H1 (cell line): ENCODE measurements at regions not wholly inside any gene's neighbourhood (a gene's known extent, or its start where the extent isn't known, plus 50 kb on each side); places are given as distances from the start of the nearest gene placed in this dataset.

Source experiments
- CTCF ChIA-PET: fragments of 300-600 bp; sonication (Branson Sonifier 250); formaldehyde crosslinking; loops from one replicate; lab custom pipeline; 2021; ENCODE audit not compliant: partially characterized antibody; lab: Charles Lee
- POLR2A ChIA-PET: fragments of 300-600 bp; sonication (Branson Sonifier 250); formaldehyde crosslinking; loops from one replicate; lab custom pipeline; 2021; ENCODE audit warnings: inconsistent platforms; ENCODE audit not compliant: partially characterized antibody; lab: Charles Lee
- DNase-seq, 2 experiments: peaks; one replicate each; pipeline versions ENCODE4 v3.0.0 to v3.0.0-alpha.2; 2010 to 2022; ENCODE audit warnings: low spot score in 2 of 2, low read depth in 1 of 2, mixed read lengths in 1 of 2
- FAIRE-seq: peaks from 2 replicates; lab custom pipeline; 2011; peaks lifted over from hg19 to GRCh38; lab: Jason Lieb, UNC
- H2AFZ ChIP-seq: 2 replicates; pipeline ENCODE4 v1.8.1; 2012; ENCODE audit warnings: low read length, inconsistent platforms
- H2AK5ac ChIP-seq: 2 replicates; pipeline ENCODE4 v1.6.1; 2013; ENCODE audit warnings: low read depth, low read length
- H2BK120ac ChIP-seq: replicated peaks from 2 replicates; pipeline ENCODE3; 2013; ENCODE audit warnings: low read depth, low read length, inconsistent platforms
- H2BK12ac ChIP-seq: 2 replicates; pipeline ENCODE4 v1.6.1; 2013; ENCODE audit warnings: low read depth, low read length
- H2BK15ac ChIP-seq: 2 replicates; pipeline ENCODE4 v1.6.1; 2013; ENCODE audit warnings: low read length
- H2BK20ac ChIP-seq: 2 replicates; pipeline ENCODE4 v1.6.1; 2013; ENCODE audit warnings: low read length
- H2BK5ac ChIP-seq: 2 replicates; pipeline ENCODE4 v1.6.1; 2013; ENCODE audit warnings: low read depth, low read length
- H3K14ac ChIP-seq: 2 replicates; pipeline ENCODE4 v1.6.1; 2013; ENCODE audit warnings: inconsistent platforms; ENCODE audit not compliant: insufficient read length
- H3K18ac ChIP-seq: 2 replicates; pipeline ENCODE4 v1.6.1; 2013; ENCODE audit warnings: low read length; ENCODE audit errors: extremely low read depth
- H3K23ac ChIP-seq: 2 replicates; pipeline ENCODE4 v1.6.1; 2013; ENCODE audit warnings: inconsistent platforms; ENCODE audit not compliant: insufficient read length
- H3K23me2 ChIP-seq: 2 replicates; pipeline ENCODE4 v1.6.1; 2013; ENCODE audit warnings: low read depth, low read length
- H3K27ac ChIP-seq: 2 replicates; pipeline ENCODE4 v1.6.1; 2011; ENCODE audit warnings: low read depth, low read length, inconsistent platforms
- H3K27me3 ChIP-seq, 4 experiments: replicated peaks in 1 of 4; 1 replicate in 1 of 4; 2 replicates in 3 of 4; pipeline versions ENCODE4 v1.6.1 to v1.8.1; 2011 to 2013; ENCODE audit warnings: low read length in 3 of 4, mild to moderate bottlenecking in 3 of 4, inconsistent platforms in 2 of 4, mixed read lengths in 2 of 4, moderate library complexity in 1 of 4; ENCODE audit not compliant: control insufficient read depth in 3 of 4, insufficient read depth in 3 of 4; ENCODE audit errors: extremely low read depth in 1 of 4
- H3K36me3 ChIP-seq, 4 experiments: 2 replicates each; pipeline versions ENCODE4 v1.6.1 to v1.8.1; 2011 to 2013; ENCODE audit warnings: mild to moderate bottlenecking in 4 of 4, low read length in 3 of 4, moderate library complexity in 2 of 4, control low read depth in 1 of 4, inconsistent platforms in 1 of 4; ENCODE audit not compliant: insufficient read depth in 4 of 4, control insufficient read depth in 2 of 4
- H3K4ac ChIP-seq: replicated peaks from 2 replicates; pipeline ENCODE3; 2013; ENCODE audit warnings: low read length, low read depth, mixed read lengths, inconsistent platforms; ENCODE audit not compliant: insufficient read length
- H3K4me1 ChIP-seq, 4 experiments: replicated peaks in 1 of 4; 1 replicate in 1 of 4; 2 replicates in 3 of 4; pipeline versions ENCODE4 v1.6.1 to v1.8.1; 2011 to 2013; ENCODE audit warnings: low read length in 3 of 4, inconsistent platforms in 2 of 4, mixed read lengths in 1 of 4; ENCODE audit not compliant: insufficient read depth in 4 of 4, control insufficient read depth in 3 of 4
- H3K4me2 ChIP-seq, 2 experiments: 2 replicates each; pipeline versions ENCODE4 v1.6.1 to v1.8.1; 2011 to 2013; ENCODE audit warnings: low read depth in 2 of 2, low read length in 2 of 2, control low read depth in 1 of 2, inconsistent platforms in 1 of 2, mild to moderate bottlenecking in 1 of 2; ENCODE audit not compliant: insufficient read depth in 1 of 2
- H3K4me3 ChIP-seq, 4 experiments: fragments of 200-600, 300-600 bp in 1 of 4; sonication (generic), shearing (Covaris generic), sonication (Bioruptor Twin) in 1 of 4; 2 replicates each; pipeline versions ENCODE4 v1.5.1 to v1.8.1; 2011 to 2016; ENCODE audit warnings: low read length in 4 of 4, low read depth in 3 of 4, control low read depth in 2 of 4, inconsistent platforms in 2 of 4, mild to moderate bottlenecking in 2 of 4, mixed read lengths in 1 of 4, moderate library complexity in 1 of 4; ENCODE audit not compliant: insufficient read depth in 2 of 4; ENCODE audit errors: extremely low read depth in 1 of 4
- H3K56ac ChIP-seq: replicated peaks from 2 replicates; pipeline ENCODE3; 2013; ENCODE audit warnings: low read depth, mild to moderate bottlenecking, mixed read lengths, low read length, inconsistent platforms; ENCODE audit not compliant: insufficient read length
- H3K79me1 ChIP-seq: 2 replicates; pipeline ENCODE4 v1.6.1; 2013; ENCODE audit warnings: low read depth, low read length, control low read depth
- H3K79me2 ChIP-seq, 2 experiments: 2 replicates each; pipeline versions ENCODE4 v1.6.1 to v1.8.1; 2012 to 2013; ENCODE audit warnings: low read length in 2 of 2, mild to moderate bottlenecking in 2 of 2, inconsistent platforms in 1 of 2; ENCODE audit not compliant: insufficient read depth in 2 of 2, control insufficient read depth in 1 of 2
- H3K9ac ChIP-seq, 4 experiments: replicated peaks in 1 of 4; 1 replicate in 1 of 4; 2 replicates in 3 of 4; pipeline versions ENCODE4 v1.6.1 to v1.8.1; 2011 to 2013; ENCODE audit warnings: low read depth in 3 of 4, low read length in 3 of 4, control low read depth in 2 of 4, mild to moderate bottlenecking in 2 of 4, moderate library complexity in 2 of 4, inconsistent platforms in 1 of 4; ENCODE audit errors: extremely low read depth in 1 of 4
- H3K9me3 ChIP-seq, 2 experiments: 2 replicates each; pipeline versions ENCODE4 v1.6.1 to v1.8.1; 2012 to 2013; ENCODE audit warnings: mild to moderate bottlenecking in 2 of 2, moderate library complexity in 2 of 2, control low read depth in 1 of 2, inconsistent platforms in 1 of 2, low read depth in 1 of 2, low read length in 1 of 2, mixed read lengths in 1 of 2; ENCODE audit not compliant: insufficient read depth in 2 of 2
- H4K20me1 ChIP-seq, 2 experiments: replicated peaks in 1 of 2; 2 replicates each; pipeline versions ENCODE3 to v1.8.1; 2011 to 2013; ENCODE audit warnings: inconsistent platforms in 2 of 2, low read length in 2 of 2, mild to moderate bottlenecking in 1 of 2; ENCODE audit not compliant: insufficient read depth in 2 of 2, control insufficient read depth in 1 of 2
- H4K5ac ChIP-seq: 2 replicates; pipeline ENCODE4 v1.6.1; 2013; ENCODE audit warnings: low read length, low read depth, mixed read lengths, inconsistent platforms; ENCODE audit not compliant: insufficient read length
- H4K8ac ChIP-seq: 2 replicates; pipeline ENCODE4 v1.8.0; 2013; ENCODE audit warnings: mild to moderate bottlenecking, moderate library complexity, low read length, inconsistent platforms; ENCODE audit not compliant: insufficient read depth; ENCODE audit errors: extremely low read depth
- H4K91ac ChIP-seq: replicated peaks from 2 replicates; pipeline ENCODE3; 2013; ENCODE audit warnings: low read length, mixed read lengths, inconsistent platforms; ENCODE audit not compliant: insufficient read length
- CBX8 ChIP-seq: fragments of 300-800, 300-1000 bp; sonication (generic); IDR thresholded peaks from 2 replicates; pipeline ENCODE4 v1.7.1; 2016; ENCODE audit warnings: low read depth, low read length, borderline replicate concordance
- CEBPB ChIP-seq: IDR thresholded peaks from 2 replicates; pipeline ENCODE4 v1.6.1; 2012; ENCODE audit warnings: low read depth, low read length
- KDM5A ChIP-seq: fragments of 200-600 bp; IDR thresholded peaks from 2 replicates; pipeline ENCODE4 v1.7.1; 2012; ENCODE audit warnings: mild to moderate bottlenecking, low read length, inconsistent platforms, mixed read lengths
- SRF ChIP-seq: IDR thresholded peaks from 2 replicates; pipeline ENCODE4 v1.6.1; 2011; ENCODE audit warnings: mild to moderate bottlenecking, low read depth, low read length, moderate library complexity
- WGBS, 2 experiments: shearing (Covaris generic) in 1 of 2; methylation state at CpG; one replicate each; pipeline versions ENCODE4 v1.1.6 to v1.1.7; 2013 to 2015; ENCODE audit warnings: low lambda C conversion rate in 2 of 2, mixed read lengths in 2 of 2, inconsistent platforms in 1 of 2, low coverage in 1 of 2, missing lambda C conversion rate in 1 of 2; ENCODE audit not compliant: insufficient replicate concordance in 2 of 2, insufficient coverage in 1 of 2, insufficient read length in 1 of 2; ENCODE audit errors: extremely low coverage in 1 of 2, missing lambda C conversion rate in 1 of 2; 5-methylcytosine and 5-hydroxymethylcytosine counted together
- TF ChIP-seq, protein P1 (sequence below), 3 experiments: IDR thresholded peaks; 1 replicate in 2 of 3; 2 replicates in 1 of 3; pipeline versions ENCODE4 v1.5.1 to v1.6.1; 2011; ENCODE audit warnings: low read length in 3 of 3, mild to moderate bottlenecking in 3 of 3, inconsistent platforms in 2 of 3, low read depth in 1 of 3, moderate library complexity in 1 of 3; ENCODE audit not compliant: insufficient read depth in 1 of 3; ENCODE audit errors: control extremely low read depth in 1 of 3
- TF ChIP-seq, protein P2 (sequence below): IDR thresholded peaks from 2 replicates; pipeline ENCODE4 v1.6.1; 2012; ENCODE audit warnings: inconsistent platforms

DNA sequence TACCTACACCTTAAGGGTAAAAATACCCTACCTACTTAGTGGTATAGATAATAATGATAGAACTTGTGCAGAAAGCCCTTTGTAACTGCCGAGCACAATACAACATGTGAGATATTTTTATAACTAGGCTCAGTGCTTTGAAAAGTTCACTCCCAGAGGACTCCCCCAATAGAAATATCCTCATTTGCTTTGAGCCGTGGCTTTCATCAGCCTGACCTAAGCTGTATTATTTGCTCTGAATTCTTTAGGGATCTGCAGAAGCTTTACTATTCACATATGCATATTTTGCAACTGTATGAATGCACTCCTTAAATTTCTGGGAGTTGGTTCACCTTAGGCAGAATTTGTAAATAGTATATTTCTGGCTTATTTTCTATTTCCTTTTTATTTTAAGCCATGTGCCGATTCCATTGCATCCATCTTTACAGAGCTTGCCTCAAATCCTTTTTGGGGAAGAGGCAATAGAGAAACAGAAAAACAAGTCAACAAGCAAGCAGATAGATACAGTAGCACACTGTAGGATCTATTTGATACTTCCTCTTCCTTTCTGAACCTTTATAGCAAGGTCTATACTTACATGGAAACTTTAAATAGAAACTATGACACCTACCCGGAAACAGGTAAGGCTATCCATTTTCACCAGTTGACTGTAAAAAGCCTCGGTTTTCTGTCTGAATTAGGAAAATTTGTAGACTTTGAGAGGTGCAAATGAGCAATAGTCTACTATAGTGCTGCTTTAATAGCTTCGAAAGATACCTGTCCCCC lies 242.5 kb upstream of the VCX3A start:
- Histone ChIP-seq H4K8ac (no peak overlapping the region), H3K56ac (no peak overlapping the region), H3K4ac (no peak overlapping the region), H2BK15ac (no peak overlapping the region), H4K5ac (peak overlapping the region; percentile 33), H3K9me3 (no peaks in the 10 kb centered on the region), H3K79me2 (no peaks in the 10 kb centered on the region), H3K27ac (no peak overlapping the region), H2AK5ac (no peak overlapping the region), H3K14ac (no peak overlapping the region), H2BK20ac (no peak overlapping the region), H4K20me1 (no peaks in the 10 kb centered on the region), H3K23me2 (no peaks in the 10 kb centered on the region), H3K4me1 (peaks cover 0 to 8% (median 4%) of the 10 kb centered on the region in 4 experiments; a peak in 4 of 7 replicates), H3K36me3 (no peaks in the 10 kb centered on the region), H3K18ac (no peak overlapping the region), H3K27me3 (no peaks in the 10 kb centered on the region), H3K79me1 (no peaks in the 10 kb centered on the region), H2BK5ac (no peak overlapping the region), H3K23ac (no peak overlapping the region), H3K4me2 (0 out of 4 replicates have a peak overlapping the region, but pooled peaks of 1 of the 2 experiments have one; percentile 67), H4K91ac (no peak overlapping the region), H3K4me3 (peak overlapping the region in 1 of 4 experiments; percentile 24; a peak in 1 of 8 replicates), H2BK12ac (no peak overlapping the region), H3K9ac (no peak overlapping the region), H2AFZ (no peak overlapping the region), H2BK120ac (no peak overlapping the region)
- ChIA-PET POLR2A (interaction anchor here (0.9 kb wide), 1 partner anchor 10 kb away, joined by 3 read pairs; no protein-coding TSS in a partner anchor), CTCF (no interaction called here)
- FAIRE-seq = no peak
- 83% methylated on average over 6 of the region's 6 CpGs; no CpG with 5 or more reads in 1 of the 2 experiments for WGBS, 2 experiments
- DNase-seq = no peak
- no peak for TF ChIP-seq CEBPB
- TF ChIP-seq CBX8 = no peak
- TF ChIP-seq, protein P1, sequence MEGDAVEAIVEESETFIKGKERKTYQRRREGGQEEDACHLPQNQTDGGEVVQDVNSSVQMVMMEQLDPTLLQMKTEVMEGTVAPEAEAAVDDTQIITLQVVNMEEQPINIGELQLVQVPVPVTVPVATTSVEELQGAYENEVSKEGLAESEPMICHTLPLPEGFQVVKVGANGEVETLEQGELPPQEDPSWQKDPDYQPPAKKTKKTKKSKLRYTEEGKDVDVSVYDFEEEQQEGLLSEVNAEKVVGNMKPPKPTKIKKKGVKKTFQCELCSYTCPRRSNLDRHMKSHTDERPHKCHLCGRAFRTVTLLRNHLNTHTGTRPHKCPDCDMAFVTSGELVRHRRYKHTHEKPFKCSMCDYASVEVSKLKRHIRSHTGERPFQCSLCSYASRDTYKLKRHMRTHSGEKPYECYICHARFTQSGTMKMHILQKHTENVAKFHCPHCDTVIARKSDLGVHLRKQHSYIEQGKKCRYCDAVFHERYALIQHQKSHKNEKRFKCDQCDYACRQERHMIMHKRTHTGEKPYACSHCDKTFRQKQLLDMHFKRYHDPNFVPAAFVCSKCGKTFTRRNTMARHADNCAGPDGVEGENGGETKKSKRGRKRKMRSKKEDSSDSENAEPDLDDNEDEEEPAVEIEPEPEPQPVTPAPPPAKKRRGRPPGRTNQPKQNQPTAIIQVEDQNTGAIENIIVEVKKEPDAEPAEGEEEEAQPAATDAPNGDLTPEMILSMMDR (IDR thresholded peaks at IDR 0.05; ENCODE audit: control extremely low read depth in 1 of 3, insufficient read depth in 1 of 3, low read depth in 1 of 3, low read length in 3 of 3) = no peak
- no peak for TF ChIP-seq KDM5A
- TF ChIP-seq, protein P2, sequence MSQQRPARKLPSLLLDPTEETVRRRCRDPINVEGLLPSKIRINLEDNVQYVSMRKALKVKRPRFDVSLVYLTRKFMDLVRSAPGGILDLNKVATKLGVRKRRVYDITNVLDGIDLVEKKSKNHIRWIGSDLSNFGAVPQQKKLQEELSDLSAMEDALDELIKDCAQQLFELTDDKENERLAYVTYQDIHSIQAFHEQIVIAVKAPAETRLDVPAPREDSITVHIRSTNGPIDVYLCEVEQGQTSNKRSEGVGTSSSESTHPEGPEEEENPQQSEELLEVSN = no peak
- TF ChIP-seq SRF = no peak
